ENCODE measurements at regions not wholly inside any gene's neighbourhood (a gene's known extent, or its start where the extent isn't known, plus 50 kb on each side); places are given as distances from the start of the nearest gene placed in this dataset.

- Histone ChIP-seq H3K36me3 (no peaks in the 10 kb centered on the region), H3K9me3 (peaks cover 0 to 18% of the 10 kb centered on the region in 2 donors), H3K27ac (no peak overlapping the region), H3K4me3 (no peak overlapping the region), H3K4me1 (no peaks in the 10 kb centered on the region), H3K27me3 (no peaks in the 10 kb centered on the region)
- DNase-seq, result no peak
- no peak for ATAC-seq
- TF ChIP-seq CTCF (IDR thresholded peaks at IDR 0.05), result no peak
- intact Hi-C loops (cut with DNase I), result no loop called here
Measured at GRCh38 chr4:179017581-179017980, 1575.3 kb upstream of the AGA start.

DNA sequence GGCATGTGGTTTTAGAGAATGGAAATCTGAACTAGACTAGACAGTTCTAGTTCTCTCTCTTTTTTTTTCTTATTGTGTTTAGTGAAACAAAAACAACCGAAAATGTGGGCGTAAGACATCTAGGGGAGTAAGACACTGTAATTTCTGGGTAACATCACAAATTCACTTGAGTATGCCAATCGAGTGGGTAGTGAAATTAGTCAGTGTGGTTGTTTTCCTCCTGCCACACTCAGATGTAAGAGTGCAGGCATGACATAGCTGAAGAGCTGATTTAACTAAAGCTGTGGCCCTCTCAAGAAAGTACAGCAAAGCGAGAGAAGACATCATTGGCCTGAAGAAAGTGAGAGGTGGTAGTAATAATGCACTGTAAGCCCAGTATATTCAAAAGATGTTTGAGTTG is 1585.3 kb upstream of the AGA start:
- H3K9me3 ChIP-seq, result peaks cover 0 to 7% of the 10 kb centered on the region in 2 donors
- H3K4me1 ChIP-seq, result no peaks in the 10 kb centered on the region
- no peak for TF ChIP-seq CTCF (IDR thresholded peaks at IDR 0.05)
- DNase-seq (no peak), ATAC-seq (no peak)
- H3K27me3 ChIP-seq, result no peaks in the 10 kb centered on the region
- intact Hi-C loops (cut with DNase I), result no loop called here
- H3K27ac ChIP-seq, result no peak overlapping the region
- no peak overlapping the region for H3K4me3 ChIP-seq
- H3K36me3 ChIP-seq, result no peaks in the 10 kb centered on the region

DNA sequence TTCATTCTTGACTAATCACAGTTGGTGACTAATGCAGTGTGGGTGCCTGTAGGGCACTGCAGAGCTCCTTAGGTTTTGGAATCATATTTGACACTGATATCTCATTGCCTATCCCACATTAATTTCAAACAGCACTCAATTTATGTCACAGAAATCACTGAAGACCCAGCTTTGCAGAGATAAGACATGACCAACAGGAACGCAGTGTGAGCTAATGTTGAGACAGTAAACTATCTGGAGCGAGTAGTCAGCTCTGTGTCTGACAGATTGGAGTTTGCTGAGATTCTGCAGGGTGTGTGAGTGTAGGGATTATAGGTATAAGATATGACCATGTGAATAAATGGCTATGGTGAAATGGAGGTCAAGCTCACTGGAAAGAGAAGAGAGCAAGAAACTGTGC is 1586.1 kb upstream of the AGA start:
- no peak for DNase-seq
- no peaks in the 10 kb centered on the region for H3K36me3 ChIP-seq
- intact Hi-C loops (cut with DNase I), result no loop called here
- no peak for TF ChIP-seq CTCF (IDR thresholded peaks at IDR 0.05)
- H3K4me1 ChIP-seq, result no peaks in the 10 kb centered on the region
- H3K4me3 ChIP-seq, result no peak overlapping the region
- H3K9me3 ChIP-seq, result peaks cover 0 to 7% of the 10 kb centered on the region in 2 donors
- H3K27me3 ChIP-seq, result no peaks in the 10 kb centered on the region
- no peak overlapping the region for H3K27ac ChIP-seq
- no peak for ATAC-seq

DNA sequence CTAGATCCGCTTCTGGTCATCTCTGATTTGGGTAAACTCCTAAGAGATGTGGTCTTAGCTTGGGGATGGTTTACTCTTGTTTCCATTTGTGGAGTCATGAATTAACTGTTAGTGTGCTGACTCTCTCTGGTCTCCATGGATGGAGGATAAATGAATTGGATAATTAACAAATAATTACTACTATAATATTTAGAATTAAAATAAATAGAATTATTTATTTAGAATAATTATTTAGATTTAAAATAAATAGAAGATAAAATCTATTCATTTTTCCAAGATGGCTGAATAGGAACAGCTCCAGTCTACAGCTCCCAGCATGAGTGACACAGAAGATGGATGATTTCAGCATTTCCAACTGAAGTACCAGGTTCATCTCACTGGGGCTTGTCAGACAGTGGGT is 1587.4 kb upstream of the AGA start:
- Histone ChIP-seq H3K4me1 (no peaks in the 10 kb centered on the region), H3K27ac (no peak overlapping the region), H3K9me3 (peaks cover 0 to 10% of the 10 kb centered on the region in 2 donors), H3K27me3 (no peaks in the 10 kb centered on the region), H3K36me3 (no peaks in the 10 kb centered on the region), H3K4me3 (no peak overlapping the region)
- TF ChIP-seq CTCF (IDR thresholded peaks at IDR 0.05), result no peak
- ATAC-seq (no peak), DNase-seq (no peak)
- intact Hi-C loops (cut with DNase I), result no loop called here

DNA sequence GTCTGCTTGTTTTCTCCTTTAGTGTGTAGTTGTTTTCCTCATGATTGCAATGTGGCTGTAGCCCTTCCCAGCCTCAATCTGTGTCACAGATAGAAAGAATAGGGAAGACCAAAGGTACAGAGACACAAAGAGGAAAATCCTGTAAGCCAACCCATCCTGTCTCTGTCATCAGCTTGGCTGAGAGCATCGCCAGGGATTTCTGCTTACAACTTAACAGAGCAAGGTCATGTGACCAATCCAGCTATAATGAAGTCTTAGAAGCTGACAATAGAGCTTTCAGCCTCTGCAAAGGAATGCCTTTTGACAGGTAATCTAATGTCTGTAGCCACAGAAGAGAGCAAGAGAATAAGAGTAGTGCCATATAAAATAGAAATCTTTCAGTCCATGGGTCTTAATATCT is 1598.0 kb upstream of the AGA start:
- Histone ChIP-seq H3K4me1 (no peaks in the 10 kb centered on the region), H3K36me3 (no peaks in the 10 kb centered on the region), H3K27ac (no peak overlapping the region), H3K4me3 (no peak overlapping the region), H3K27me3 (no peaks in the 10 kb centered on the region), H3K9me3 (no peaks in the 10 kb centered on the region)
- intact Hi-C loops (cut with DNase I), result no loop called here
- no peak for DNase-seq
- ATAC-seq, result no peak
- no peak for TF ChIP-seq CTCF (IDR thresholded peaks at IDR 0.05)
